H1 (cell line): ENCODE measurements at regions not wholly inside any gene's neighbourhood (a gene's known extent, or its start where the extent isn't known, plus 50 kb on each side); places are given as distances from the start of the nearest gene placed in this dataset.

Experiments used
- RNF2 ChIP-seq: fragments of 200-900, 300-1000 bp; sonication (generic); IDR thresholded peaks from 2 replicates; pipeline ENCODE4 v1.7.1; 2016; ENCODE audit warnings: borderline replicate concordance, low read depth, mild to moderate bottlenecking, antibody characterized with exemption, low read length; ENCODE audit not compliant: poor library complexity, severe bottlenecking; ENCODE audit errors: missing control alignments

DNA sequence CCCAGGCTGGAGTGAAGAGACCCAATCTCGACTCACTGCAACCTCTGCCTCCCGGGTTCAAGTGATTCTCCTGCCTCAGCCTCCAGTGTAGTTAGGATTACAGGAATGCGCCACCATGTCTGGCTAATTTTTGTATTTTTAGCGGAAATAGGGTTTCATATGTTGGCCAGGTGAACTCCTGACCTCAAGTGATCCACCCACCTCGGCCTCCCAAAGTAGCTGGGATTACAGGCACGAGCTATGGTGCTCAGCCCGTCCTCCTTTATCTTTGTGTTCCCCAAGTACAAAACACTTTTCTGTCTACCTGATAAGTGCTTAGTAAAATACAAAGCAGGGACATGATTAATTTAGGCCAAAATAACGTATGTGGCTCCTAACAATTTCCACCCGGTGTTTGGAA is 91.2 kb upstream of the STK17B start (continued):
- TF ChIP-seq RNF2 = no peak
